ENCODE measurements at regions not wholly inside any gene's neighbourhood (a gene's known extent, or its start where the extent isn't known, plus 50 kb on each side); places are given as distances from the start of the nearest gene placed in this dataset.

GRCh38 chr3:102715030-102715697, 280.3 kb downstream of the ZPLD1 start (continued):
- peak; percentile 44 to 78; a peak in 3 of 4 replicates for TF ChIP-seq EP300 (IDR thresholded peaks at IDR 0.05; ENCODE audit: borderline replicate concordance in 1 of 2, control insufficient read depth in 1 of 2, low read depth in 2 of 2, low read length in 2 of 2)
- no peak for TF ChIP-seq RBBP5 (conservative IDR thresholded peaks at IDR 0.05)
- TF ChIP-seq DPF2 (IDR thresholded peaks at IDR 0.05) = peak; percentile 93
- no peak; the same call in 1 of the 2 replicates for TF ChIP-seq ZNF207 (IDR thresholded peaks at IDR 0.05; ENCODE audit: borderline replicate concordance)
- no peak for TF ChIP-seq TARDBP (IDR thresholded peaks at IDR 0.05; ENCODE audit: borderline replicate concordance)
- TF ChIP-seq MXI1 (IDR thresholded peaks at IDR 0.05; ENCODE audit: low read depth, low read length) = no peak
- no peak for TF ChIP-seq BHLHE40 (IDR thresholded peaks at IDR 0.05; ENCODE audit: borderline replicate concordance in 1 of 2, low read depth in 2 of 2, low read length in 1 of 2)
- TF ChIP-seq PML (IDR thresholded peaks at IDR 0.05; ENCODE audit: low read length) = no peak
- no peak for TF ChIP-seq NR2F1 (conservative IDR thresholded peaks at IDR 0.05)
- TF ChIP-seq, protein P1, sequence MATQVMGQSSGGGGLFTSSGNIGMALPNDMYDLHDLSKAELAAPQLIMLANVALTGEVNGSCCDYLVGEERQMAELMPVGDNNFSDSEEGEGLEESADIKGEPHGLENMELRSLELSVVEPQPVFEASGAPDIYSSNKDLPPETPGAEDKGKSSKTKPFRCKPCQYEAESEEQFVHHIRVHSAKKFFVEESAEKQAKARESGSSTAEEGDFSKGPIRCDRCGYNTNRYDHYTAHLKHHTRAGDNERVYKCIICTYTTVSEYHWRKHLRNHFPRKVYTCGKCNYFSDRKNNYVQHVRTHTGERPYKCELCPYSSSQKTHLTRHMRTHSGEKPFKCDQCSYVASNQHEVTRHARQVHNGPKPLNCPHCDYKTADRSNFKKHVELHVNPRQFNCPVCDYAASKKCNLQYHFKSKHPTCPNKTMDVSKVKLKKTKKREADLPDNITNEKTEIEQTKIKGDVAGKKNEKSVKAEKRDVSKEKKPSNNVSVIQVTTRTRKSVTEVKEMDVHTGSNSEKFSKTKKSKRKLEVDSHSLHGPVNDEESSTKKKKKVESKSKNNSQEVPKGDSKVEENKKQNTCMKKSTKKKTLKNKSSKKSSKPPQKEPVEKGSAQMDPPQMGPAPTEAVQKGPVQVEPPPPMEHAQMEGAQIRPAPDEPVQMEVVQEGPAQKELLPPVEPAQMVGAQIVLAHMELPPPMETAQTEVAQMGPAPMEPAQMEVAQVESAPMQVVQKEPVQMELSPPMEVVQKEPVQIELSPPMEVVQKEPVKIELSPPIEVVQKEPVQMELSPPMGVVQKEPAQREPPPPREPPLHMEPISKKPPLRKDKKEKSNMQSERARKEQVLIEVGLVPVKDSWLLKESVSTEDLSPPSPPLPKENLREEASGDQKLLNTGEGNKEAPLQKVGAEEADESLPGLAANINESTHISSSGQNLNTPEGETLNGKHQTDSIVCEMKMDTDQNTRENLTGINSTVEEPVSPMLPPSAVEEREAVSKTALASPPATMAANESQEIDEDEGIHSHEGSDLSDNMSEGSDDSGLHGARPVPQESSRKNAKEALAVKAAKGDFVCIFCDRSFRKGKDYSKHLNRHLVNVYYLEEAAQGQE (IDR thresholded peaks at IDR 0.05; ENCODE audit: low read depth, low read length) = no peak
- peak; percentile 41; the same call in 1 of the 2 replicates for TF ChIP-seq RAD51 (IDR thresholded peaks at IDR 0.05)
- TF ChIP-seq IKZF2 (IDR thresholded peaks at IDR 0.05) = peak; percentile 42 to 80; a peak in 3 of 4 replicates
- TF ChIP-seq HDAC2 (IDR thresholded peaks at IDR 0.05) = no peak
- TF ChIP-seq SKIL (IDR thresholded peaks at IDR 0.05; ENCODE audit: low read depth, poor library complexity, severe bottlenecking) = peak; percentile 53
- no peak for TF ChIP-seq HCFC1 (IDR thresholded peaks at IDR 0.05; ENCODE audit: low read length)
- no peak for TF ChIP-seq SMAD5 (IDR thresholded peaks at IDR 0.05; ENCODE audit: low read depth)
- no peak for TF ChIP-seq FOXK2 (IDR thresholded peaks at IDR 0.05)
- no peak for TF ChIP-seq HSF1 (IDR thresholded peaks at IDR 0.05; ENCODE audit: low read depth, low read length)
- TF ChIP-seq, protein P2, sequence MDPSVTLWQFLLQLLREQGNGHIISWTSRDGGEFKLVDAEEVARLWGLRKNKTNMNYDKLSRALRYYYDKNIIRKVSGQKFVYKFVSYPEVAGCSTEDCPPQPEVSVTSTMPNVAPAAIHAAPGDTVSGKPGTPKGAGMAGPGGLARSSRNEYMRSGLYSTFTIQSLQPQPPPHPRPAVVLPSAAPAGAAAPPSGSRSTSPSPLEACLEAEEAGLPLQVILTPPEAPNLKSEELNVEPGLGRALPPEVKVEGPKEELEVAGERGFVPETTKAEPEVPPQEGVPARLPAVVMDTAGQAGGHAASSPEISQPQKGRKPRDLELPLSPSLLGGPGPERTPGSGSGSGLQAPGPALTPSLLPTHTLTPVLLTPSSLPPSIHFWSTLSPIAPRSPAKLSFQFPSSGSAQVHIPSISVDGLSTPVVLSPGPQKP (IDR thresholded peaks at IDR 0.05; ENCODE audit: low read depth, low read length) = no peak
- no peak for TF ChIP-seq SUZ12 (IDR thresholded peaks at IDR 0.05; ENCODE audit: unreplicated experiment)
- TF ChIP-seq NR2C2 (IDR thresholded peaks at IDR 0.05; ENCODE audit: borderline replicate concordance, control insufficient read depth, insufficient read length, low read depth) = no peak
- TF ChIP-seq ZNF384 (IDR thresholded peaks at IDR 0.05; ENCODE audit: borderline replicate concordance, low read depth, low read length) = no peak
- TF ChIP-seq CHD4 (IDR thresholded peaks at IDR 0.05) = no peak
- no peak for TF ChIP-seq HDAC6 (IDR thresholded peaks at IDR 0.05; ENCODE audit: unreplicated experiment)
